ENCODE measurements at regions not wholly inside any gene's neighbourhood (a gene's known extent, or its start where the extent isn't known, plus 50 kb on each side); places are given as distances from the start of the nearest gene placed in this dataset.
"Not testable (repeated sequence)": the region's sequence is repeated elsewhere in the genome, so short reads cannot be mapped to it uniquely, and the experiment has no call there.

DNA sequence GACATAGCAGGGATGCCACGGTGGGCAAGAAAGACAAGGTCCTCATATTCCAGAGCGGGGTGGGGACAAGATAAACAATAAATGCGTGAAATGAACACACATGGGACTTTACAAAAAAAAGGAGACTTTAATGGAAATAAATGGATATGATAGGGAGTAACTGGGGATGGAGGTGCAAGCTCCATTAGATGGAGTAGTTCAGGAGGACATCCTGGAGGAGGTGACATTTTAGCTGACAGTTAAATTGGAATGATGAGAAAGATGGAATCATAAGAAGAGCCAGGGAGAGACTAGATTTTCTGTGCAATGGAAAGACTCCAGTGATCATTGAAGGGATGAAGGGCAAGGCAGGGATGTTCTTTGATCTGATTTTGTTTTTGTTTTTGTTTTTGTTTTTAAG, 83.6 kb upstream of the MYL10 start:
- no peak for DNase-seq

- DNase-seq = no peak
Measured at GRCh38 chr7:101714097-101714496, 85.0 kb upstream of the MYL10 start.

DNA sequence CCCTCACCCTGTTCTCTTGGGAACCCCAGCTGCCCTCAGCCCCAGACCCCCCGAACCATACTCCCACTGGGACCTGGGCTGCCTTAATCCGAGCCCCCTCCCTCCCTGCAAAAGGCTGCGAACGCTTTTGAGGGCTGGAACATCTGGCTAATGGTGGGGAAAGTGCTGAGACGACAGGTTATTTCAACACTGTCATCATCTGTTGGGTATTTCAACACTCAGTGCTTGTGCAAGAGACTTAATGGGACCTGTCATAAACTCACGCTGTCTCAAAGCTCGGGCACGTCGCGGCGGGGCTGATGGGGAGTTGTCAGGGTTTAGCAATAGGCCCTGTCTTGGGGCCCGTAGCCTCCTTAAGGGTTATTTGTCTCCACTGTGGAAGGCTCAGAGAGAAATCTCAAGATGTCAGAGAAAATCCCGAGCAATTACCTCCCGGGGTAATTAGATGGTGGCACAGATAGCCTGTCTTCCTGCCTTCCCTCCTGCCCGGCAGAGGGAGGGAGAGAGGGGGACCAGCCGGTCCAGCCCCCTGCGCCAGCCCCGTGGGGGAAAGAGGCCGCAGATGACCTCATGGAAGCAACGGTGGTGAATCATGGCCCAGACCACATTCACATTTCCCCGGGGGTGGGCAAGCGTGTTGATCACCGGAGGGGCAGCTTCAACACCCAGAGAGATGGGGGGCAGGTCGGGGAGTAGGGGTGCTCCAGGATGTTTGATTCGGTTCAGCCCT, 88.7 kb upstream of the MYL10 start:
- no peak for DNase-seq

DNA sequence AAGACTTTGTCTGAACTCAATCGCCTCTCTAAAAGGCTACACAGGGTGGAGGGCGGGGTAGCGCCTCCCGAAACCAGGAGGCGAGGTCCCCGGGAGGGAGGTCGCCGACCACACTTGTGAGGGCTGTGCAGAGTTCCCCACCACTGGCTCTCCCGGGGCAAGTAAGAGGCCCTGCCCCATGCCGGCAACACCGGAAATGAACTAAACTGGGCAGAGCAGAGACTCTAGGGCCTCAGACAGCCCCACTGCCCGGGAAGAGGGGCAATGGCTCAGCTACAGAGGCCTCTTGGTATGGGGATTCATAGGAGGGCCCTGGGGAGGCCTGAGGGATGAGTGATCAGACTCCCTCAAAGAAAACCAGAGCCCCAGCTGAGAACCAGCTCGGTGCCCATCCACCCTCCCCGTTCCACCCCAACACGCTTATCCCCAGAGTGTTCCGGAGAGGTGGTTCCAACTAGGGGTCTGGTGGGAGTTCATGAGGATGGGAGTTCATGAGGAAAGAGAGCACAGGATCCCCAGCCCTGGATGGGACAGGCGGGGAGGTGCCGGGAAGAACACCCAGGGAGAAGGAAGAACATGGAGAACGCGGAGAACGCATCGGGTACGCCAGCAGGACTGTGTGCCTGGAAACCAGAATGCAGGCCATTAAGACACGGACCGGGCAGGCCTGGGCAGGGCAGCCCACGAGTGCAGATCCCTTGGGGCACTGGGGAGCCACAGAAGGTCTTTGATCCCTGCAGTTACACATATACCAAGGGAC, 89.4 kb upstream of the MYL10 start:
- no peak for DNase-seq

- DNase-seq = no peak
Measured at GRCh38 chr7:101719123-101719470, 90.0 kb upstream of the MYL10 start.

- no peak for DNase-seq
Measured at GRCh38 chr7:101720324-101720723, 91.2 kb upstream of the MYL10 start.

- DNase-seq = no peak
Measured at GRCh38 chr7:101722247-101722646, 93.2 kb upstream of the MYL10 start.

DNA sequence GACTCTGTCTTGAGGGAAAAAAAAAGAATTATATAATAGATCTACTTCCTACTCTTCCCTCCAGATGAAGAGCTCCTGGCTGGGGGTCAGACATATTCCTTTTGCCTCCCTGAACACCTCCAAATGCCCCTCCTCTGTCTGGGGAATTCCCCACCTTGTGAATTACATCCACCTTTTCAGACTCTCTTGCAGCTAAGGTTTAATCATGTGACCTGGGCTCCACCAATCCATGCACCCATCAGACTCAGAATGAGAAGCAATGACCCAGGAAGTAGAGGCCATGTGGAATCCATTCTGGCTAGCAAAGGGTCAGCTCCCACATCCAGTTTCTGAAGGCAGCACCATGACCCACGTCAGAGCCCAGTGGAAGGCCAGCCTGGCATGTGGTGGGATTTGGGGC, 93.6 kb upstream of the CUX1 start:
- DNase-seq = no peak

GRCh38 chr7:101724957-101725356, 92.5 kb upstream of the CUX1 start:
- no peak for DNase-seq

- no peak for DNase-seq
Measured at GRCh38 chr7:101725921-101726320, 91.5 kb upstream of the CUX1 start.

DNA sequence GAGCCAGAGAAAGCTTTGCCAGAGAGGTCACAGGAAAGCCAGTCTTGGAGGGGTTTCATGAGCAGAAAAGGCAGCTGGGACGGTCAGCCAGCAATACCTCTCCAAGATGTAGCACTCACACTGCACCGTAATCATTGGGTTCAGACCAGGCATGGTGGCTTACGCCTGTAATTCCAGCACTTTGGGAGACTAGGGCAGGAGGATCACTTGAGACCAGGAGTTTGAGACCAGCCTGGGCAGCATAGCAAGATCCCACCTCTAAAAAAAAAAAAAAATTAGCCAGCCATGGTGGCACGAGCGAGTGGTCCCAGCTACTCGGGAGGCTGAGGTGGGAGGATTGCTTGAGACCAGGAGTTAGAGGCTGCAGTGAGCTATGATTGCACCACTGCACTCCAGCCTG, 90.2 kb upstream of the CUX1 start:
- no peak for DNase-seq

DNA sequence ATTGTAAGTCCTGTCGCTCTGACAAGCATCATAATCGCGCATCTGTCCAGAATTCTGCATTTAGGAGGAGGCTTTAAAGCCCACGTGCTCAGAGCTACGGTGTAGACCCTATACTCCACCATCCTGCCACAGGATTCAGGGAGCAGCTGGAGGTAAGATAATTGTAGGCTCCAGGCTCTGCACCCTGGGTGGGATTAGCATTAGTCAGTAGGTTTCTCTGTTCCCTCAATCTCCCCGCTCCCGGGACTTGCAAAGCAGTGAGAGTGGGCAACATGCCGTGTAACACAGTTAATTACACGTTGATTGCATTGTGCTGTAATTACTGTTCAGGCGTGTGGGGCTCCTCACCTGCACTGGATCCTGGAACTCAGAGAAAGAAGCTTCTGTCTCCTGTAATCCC, 89.3 kb upstream of the CUX1 start:
- DNase-seq = peak; percentile 36

DNA sequence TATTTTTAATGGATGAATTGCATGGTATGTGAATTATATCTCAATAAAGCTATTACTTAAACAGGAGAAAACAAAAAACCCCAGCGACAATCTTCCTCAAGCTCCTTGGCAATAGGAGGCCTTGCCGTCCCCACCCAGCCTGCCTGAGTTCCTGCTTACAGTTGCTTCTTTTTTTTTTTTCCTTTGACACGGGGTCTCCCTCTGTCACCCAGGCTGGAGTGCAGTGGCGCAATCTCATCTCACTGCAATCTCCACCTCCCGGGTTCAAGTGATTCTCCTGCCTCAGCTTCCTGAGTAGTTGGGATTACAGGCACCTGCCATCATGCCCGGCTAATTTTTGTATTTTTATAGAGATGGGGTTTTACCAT, 88.6 kb upstream of the CUX1 start:
- not testable (repeated sequence) for DNase-seq

DNA sequence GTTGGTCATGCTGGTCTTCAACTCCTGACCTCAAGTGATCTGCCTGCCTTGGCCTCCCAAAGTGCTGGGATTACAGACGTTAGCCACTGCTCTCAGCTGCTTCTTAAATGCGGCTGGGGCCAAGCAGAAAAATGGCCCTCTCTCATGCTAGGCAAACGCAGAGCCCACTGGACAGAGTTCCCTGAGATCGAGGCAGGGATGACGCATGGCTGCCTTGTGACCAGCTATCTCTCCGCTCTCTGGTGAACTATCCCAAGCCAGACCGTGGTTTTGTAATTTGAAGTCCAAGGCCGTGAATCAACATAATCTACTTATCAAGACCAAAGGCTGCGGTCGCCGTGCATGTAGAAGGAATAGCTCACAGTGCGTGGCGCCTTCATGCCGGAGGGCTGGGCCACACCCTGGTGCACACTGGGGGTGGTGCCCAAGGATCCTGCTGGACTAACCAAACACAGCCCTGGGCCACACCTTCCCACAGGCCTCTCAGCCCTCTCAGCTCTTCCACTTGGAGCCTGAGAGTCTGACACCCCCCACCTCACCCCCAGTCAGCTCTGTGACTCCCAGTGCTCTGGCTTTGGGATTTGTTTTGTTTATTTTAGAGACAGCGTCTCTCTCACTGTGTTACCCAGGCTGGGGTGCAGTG, 88.1 kb upstream of the CUX1 start:
- DNase-seq = no peak

GRCh38 chr7:101731502-101732084, 85.8 kb upstream of the CUX1 start:
- no peak for DNase-seq

- DNase-seq = no peak
Measured at GRCh38 chr7:101733713-101734475, 83.5 kb upstream of the CUX1 start.

DNA sequence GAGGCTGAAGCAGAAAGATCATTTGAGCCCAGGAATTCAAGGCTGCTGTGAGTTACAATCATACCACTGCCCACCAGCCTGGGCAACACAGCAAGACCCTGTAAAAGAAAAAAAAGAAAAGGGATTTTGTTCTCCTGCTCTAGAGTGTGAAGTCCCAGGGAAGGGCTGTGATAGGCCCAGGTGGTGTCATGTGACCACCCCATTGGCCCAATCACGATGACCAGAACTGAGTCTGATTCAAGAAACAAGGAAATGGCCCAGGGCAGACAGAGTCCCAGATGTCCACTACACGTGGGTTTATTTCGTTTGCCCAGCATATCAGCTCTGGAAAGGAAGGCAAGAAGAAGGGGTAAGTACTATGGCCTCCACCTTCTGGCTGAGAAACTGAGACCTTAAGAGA, 81.3 kb upstream of the CUX1 start:
- no peak for DNase-seq

GRCh38 chr7:101739775-101740398, 77.5 kb upstream of the CUX1 start:
- no peak for DNase-seq

GRCh38 chr7:101740981-101741725, 76.3 kb upstream of the CUX1 start:
- DNase-seq = no peak

DNA sequence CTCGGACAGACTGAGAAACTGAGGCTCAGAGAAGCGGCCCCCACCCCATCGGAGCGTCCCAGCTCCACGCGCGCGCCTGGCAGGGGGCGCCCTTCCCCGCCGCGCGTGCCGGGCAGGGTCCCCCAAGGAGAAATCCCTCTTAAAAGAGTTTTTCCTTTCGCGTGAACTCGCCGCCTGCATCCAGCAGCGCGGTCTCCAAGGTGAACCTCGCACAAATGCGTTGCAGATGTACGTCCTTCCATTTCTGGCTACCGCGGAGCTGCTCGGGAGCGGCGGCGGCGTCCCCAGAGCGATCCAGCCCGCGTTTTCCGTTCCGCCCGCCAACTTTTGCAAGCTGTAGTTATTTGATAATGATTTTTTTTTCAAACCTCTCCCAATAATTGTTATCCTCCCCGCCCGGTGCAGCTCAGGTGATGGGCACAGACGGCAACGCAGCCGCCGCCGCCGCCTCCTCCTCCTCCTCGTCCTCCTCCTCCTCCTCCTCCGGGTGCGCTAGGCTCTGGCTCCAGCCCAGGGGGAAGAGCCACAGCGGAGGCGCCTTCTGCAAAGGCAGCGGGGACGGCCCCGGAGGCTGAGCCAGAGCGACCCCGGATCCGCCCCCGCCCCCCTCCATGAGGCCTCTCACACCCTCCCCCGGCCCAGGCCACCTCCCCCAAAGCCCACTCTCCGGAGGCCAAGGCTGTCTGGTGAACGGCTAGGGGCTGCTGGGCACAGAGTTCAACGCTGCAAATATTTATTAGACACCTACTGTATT, 74.0 kb upstream of the CUX1 start:
- DNase-seq = no peak

DNA sequence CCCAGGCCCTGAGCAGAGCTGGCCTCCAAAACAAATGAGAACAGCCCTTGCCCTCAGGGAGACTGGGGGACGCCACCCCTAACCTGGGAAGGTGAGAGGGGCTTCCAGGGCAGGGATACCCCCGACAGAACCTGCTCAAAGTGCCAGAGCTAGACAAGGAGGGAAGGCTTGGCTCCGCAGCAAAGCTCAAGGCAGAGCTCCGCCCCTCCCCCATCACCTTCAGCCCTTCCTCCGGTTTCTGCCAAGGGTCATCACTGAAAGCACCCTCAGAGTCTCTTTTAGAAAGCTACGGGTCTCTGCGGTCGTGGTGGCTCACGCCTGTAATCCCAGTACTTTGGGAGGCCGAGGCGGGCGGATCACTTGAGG, 73.4 kb upstream of the CUX1 start:
- DNase-seq = no peak

All from NCI-H2081 treated with DMSO at 0.1 percent for 48 hours (cell line).